ENCODE measurements at regions not wholly inside any gene's neighbourhood (a gene's known extent, or its start where the extent isn't known, plus 50 kb on each side); places are given as distances from the start of the nearest gene placed in this dataset.
"Not testable (repeated sequence)": the region's sequence is repeated elsewhere in the genome, so short reads cannot be mapped to it uniquely, and the experiment has no call there.

- DNase-seq = no peak
Observed at GRCh38 chr6:15953152-15953880, 175.6 kb upstream of the MYLIP start.

GRCh38 chr6:15952231-15953151 lies 176.4 kb upstream of the MYLIP start:
- DNase-seq = no peak

GRCh38 chr6:15950962-15951569 lies 177.8 kb upstream of the MYLIP start:
- DNase-seq = no peak

GRCh38 chr6:15949982-15950381 lies 178.9 kb upstream of the MYLIP start:
- DNase-seq = no peak

- DNase-seq = no peak
Observed at GRCh38 chr6:15948930-15949900, 179.7 kb upstream of the MYLIP start.

- DNase-seq = no peak
Observed at GRCh38 chr6:15947923-15948322, 181.0 kb upstream of the MYLIP start.

- no peak for DNase-seq
Observed at GRCh38 chr6:15947436-15947835, 181.4 kb upstream of the MYLIP start.

- DNase-seq = no peak
Observed at GRCh38 chr6:15946701-15947385, 182.0 kb upstream of the MYLIP start.

- DNase-seq = no peak
Observed at GRCh38 chr6:15945593-15946159, 183.2 kb upstream of the MYLIP start.

- DNase-seq = no peak
Observed at GRCh38 chr6:15943423-15943822, 185.5 kb upstream of the MYLIP start.

GRCh38 chr6:15941168-15941567 lies 187.7 kb upstream of the MYLIP start:
- DNase-seq = no peak

GRCh38 chr6:15938107-15938506 lies 190.8 kb upstream of the MYLIP start:
- no peak for DNase-seq

- DNase-seq = no peak
Observed at GRCh38 chr6:15937602-15938001, 191.3 kb upstream of the MYLIP start.

- DNase-seq = no peak
Observed at GRCh38 chr6:15936503-15936902, 192.4 kb upstream of the MYLIP start.

GRCh38 chr6:15935661-15936060 lies 193.2 kb upstream of the MYLIP start:
- no peak for DNase-seq

GRCh38 chr6:15931697-15932096 lies 197.2 kb upstream of the MYLIP start:
- not testable (repeated sequence) for DNase-seq

GRCh38 chr6:15930207-15930606 lies 198.7 kb upstream of the MYLIP start:
- no peak for DNase-seq

- no peak for DNase-seq
Observed at GRCh38 chr6:15929685-15930084, 199.2 kb upstream of the MYLIP start.

- DNase-seq = no peak
Observed at GRCh38 chr6:15927531-15928225, 201.2 kb upstream of the MYLIP start.

- DNase-seq = no peak
Observed at GRCh38 chr6:15926256-15926655, 202.6 kb upstream of the MYLIP start.

- DNase-seq = no peak
Observed at GRCh38 chr6:15924893-15925292, 204.0 kb upstream of the MYLIP start.

Measured in CD4-positive, alpha-beta T cell treated with Interleukin-17A for 1 hour (primary cell).